A673 (cell line): ENCODE measurements at regions not wholly inside any gene's neighbourhood (a gene's known extent, or its start where the extent isn't known, plus 50 kb on each side); places are given as distances from the start of the nearest gene placed in this dataset.

ENCODE experiments used
- BruUV-seq: library from RNA; stranded (reverse); fragments of 400-500 nt; replicated peaks from 2 replicates; lab custom pipeline; 2021; lab: Mats Ljungman, UMichigan
- CTCF ChIA-PET: fragments of 300-600 bp; sonication (Branson Sonifier 250); formaldehyde crosslinking; loops from one replicate; lab custom pipeline; 2022; ENCODE audit warnings: antibody characterized with exemption; lab: Charles Lee
- POLR2A ChIA-PET: fragments of 300-600 bp; sonication (Branson Sonifier 250); formaldehyde crosslinking; loops from one replicate; lab custom pipeline; 2022; ENCODE audit warnings: antibody characterized with exemption; ENCODE audit not compliant: low non-redundant PET; lab: Charles Lee
- DNase-seq: peaks from one replicate; pipeline ENCODE4 v3.0.0-alpha.2; 2015; ENCODE audit warnings: low spot score
- H3K27ac ChIP-seq: fragments of 200-600 bp; sonication (generic); 2 replicates; pipeline ENCODE4 v1.5.1; 2016; ENCODE audit warnings: mixed run types, low read depth, mild to moderate bottlenecking, mixed read lengths, antibody characterized with exemption, low read length; ENCODE audit not compliant: poor library complexity, severe bottlenecking
- H3K27me3 ChIP-seq: fragments of 200-600 bp; sonication (generic); replicated peaks from 2 replicates; pipeline ENCODE4 v1.6.1; 2017; ENCODE audit warnings: mixed run types, low read depth, mild to moderate bottlenecking, mixed read lengths, antibody characterized with exemption, low read length; ENCODE audit not compliant: insufficient read depth, poor library complexity
- H3K36me3 ChIP-seq: fragments of 200-600 bp; sonication (generic); 2 replicates; pipeline ENCODE4 v1.6.1; 2016; ENCODE audit warnings: mixed run types, mild to moderate bottlenecking, mixed read lengths, antibody characterized with exemption, low read length; ENCODE audit not compliant: insufficient read depth, poor library complexity, severe bottlenecking
- H3K4me1 ChIP-seq: fragments of 200-600 bp; sonication (generic); 2 replicates; pipeline ENCODE4 v1.6.1; 2017; ENCODE audit warnings: mixed run types, mild to moderate bottlenecking, mixed read lengths, antibody characterized with exemption, low read length; ENCODE audit not compliant: insufficient read depth, poor library complexity, severe bottlenecking
- H3K4me3 ChIP-seq: fragments of 200-600 bp; sonication (generic); 2 replicates; pipeline ENCODE4 v1.5.1; 2016; ENCODE audit warnings: low read depth, mixed run types, mild to moderate bottlenecking, mixed read lengths, low read length; ENCODE audit not compliant: poor library complexity, severe bottlenecking
- H3K9me3 ChIP-seq: fragments of 200-600 bp; sonication (generic); 2 replicates; pipeline ENCODE4 v1.6.1; 2016; ENCODE audit warnings: mixed run types, low read depth, mild to moderate bottlenecking, mixed read lengths, antibody characterized with exemption, low read length; ENCODE audit not compliant: poor library complexity, severe bottlenecking
- CTCF ChIP-seq: fragments of 300-800, 200-600 bp; sonication (generic); conservative IDR thresholded peaks from 2 replicates; pipeline ENCODE4 v1.5.1; 2017; ENCODE audit warnings: low read depth, mild to moderate bottlenecking, antibody characterized with exemption, low read length, moderate library complexity, mixed read lengths
- EZH2 ChIP-seq: fragments of 200-600 bp; sonication (generic); IDR thresholded peaks from 2 replicates; pipeline ENCODE4 v1.6.1; 2017; ENCODE audit warnings: borderline replicate concordance, low read depth, mild to moderate bottlenecking, mixed read lengths, antibody characterized with exemption, low read length; ENCODE audit not compliant: poor library complexity, severe bottlenecking
- intact Hi-C: fragments of 100-400 bp; cut with micrococcal nuclease; formaldehyde crosslinking; loops from one replicate; pipeline ENCODE4 v1.10.0; 2022; ENCODE audit not compliant: unreplicated experiment

DNA sequence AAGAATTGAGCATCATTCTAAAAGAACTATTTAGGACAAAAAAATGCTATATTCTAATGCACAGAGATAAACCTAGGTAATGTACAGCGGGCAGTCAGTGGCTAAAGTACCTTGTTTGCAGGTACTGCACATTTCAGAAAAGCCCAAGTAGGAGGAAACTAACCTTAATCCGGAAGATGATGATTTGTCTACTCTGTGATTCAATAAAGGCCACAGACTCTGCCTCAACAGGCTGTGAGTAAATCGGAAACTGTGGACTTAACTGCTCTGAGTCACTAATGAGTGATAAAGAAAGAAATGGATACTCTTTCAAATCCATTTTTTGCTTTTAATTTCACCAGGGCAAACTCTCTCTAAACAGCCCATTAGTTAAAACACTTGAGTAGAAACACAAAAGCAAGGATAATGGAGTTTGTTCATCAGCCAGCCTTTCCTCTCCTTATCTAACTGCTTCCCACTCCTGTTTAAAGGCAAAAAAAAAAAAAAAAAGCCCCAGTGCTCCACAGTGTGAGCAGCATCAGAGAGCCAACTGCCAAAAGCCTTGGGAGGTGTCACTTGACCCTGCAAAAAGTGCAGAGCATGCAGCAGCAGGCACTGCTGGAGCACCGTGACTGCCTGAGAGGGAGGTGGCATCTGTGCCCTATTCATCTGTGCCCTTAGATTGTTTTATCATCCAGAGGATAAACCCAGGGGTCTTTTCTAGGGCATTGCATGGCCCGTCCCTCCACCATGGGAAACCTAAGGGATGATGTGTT is 187.7 kb downstream of the SATB1 start:
- no peak for DNase-seq
- ChIA-PET CTCF (no interaction called here), POLR2A (no interaction called here)
- no peaks in the 10 kb centered on the region for H3K4me1 ChIP-seq
- TF ChIP-seq EZH2 (no peak), CTCF (no peak)
- no peak overlapping the region for H3K4me3 ChIP-seq
- intact Hi-C loops, result no loop called here
- H3K36me3 ChIP-seq, result no peaks in the 10 kb centered on the region
- no TSS peak for BruUV-seq
- peaks cover 10% of the 10 kb centered on the region for H3K27me3 ChIP-seq
- H3K9me3 ChIP-seq, result no peaks in the 10 kb centered on the region
- no peak overlapping the region for H3K27ac ChIP-seq

- Histone ChIP-seq H3K9me3 (no peaks in the 10 kb centered on the region), H3K4me1 (no peaks in the 10 kb centered on the region), H3K36me3 (no peaks in the 10 kb centered on the region), H3K4me3 (no peak overlapping the region), H3K27ac (no peak overlapping the region), H3K27me3 (peaks cover 10% of the 10 kb centered on the region)
- ChIA-PET CTCF (no interaction called here), POLR2A (no interaction called here)
- intact Hi-C loops, result no loop called here
- TF ChIP-seq CTCF (no peak), EZH2 (no peak)
- BruUV-seq, result no TSS peak
- no peak for DNase-seq
Observed at GRCh38 chr3:18236726-18237125, 188.4 kb downstream of the SATB1 start.

DNA sequence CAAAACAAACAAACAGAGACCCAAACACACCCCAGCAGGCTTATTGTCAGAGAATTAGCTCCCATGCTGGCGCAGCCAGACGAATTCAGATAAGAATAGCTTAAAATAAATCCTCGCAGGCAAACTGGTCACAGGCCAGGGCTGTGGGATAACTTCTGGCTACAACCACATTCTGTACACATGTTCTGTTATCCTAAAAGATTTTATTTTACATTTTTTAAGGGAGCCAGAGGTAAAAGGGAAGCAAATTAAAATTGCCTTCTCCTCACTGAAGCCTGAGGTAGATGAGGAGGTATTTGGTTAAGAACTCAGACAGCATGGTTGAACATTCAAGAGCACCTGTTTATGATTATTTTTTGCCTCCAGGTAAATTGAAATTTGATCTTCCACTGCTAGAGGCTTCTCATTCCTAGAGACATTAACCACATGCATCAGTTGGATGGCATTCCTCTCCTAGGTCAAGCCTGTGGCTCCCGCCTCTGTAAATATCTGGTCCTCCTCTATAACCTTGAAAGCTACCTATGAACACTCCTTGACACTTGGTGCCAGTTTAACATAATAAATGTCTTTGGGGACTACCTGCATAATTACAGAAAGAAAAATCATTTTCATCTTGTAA is 190.3 kb downstream of the SATB1 start:
- intact Hi-C loops, result no loop called here
- DNase-seq, result no peak
- BruUV-seq, result no TSS peak
- no peaks in the 10 kb centered on the region for H3K4me1 ChIP-seq
- TF ChIP-seq EZH2 (no peak), CTCF (no peak)
- H3K27ac ChIP-seq, result no peak overlapping the region
- H3K4me3 ChIP-seq, result no peak overlapping the region
- CTCF ChIA-PET, result no interaction called here
- no peaks in the 10 kb centered on the region for H3K9me3 ChIP-seq
- H3K36me3 ChIP-seq, result no peaks in the 10 kb centered on the region
- H3K27me3 ChIP-seq, result peaks cover 9% of the 10 kb centered on the region
- POLR2A ChIA-PET, result no interaction called here
